NCI-H82 (cell line): ENCODE measurements at regions not wholly inside any gene's neighbourhood (a gene's known extent, or its start where the extent isn't known, plus 50 kb on each side); places are given as distances from the start of the nearest gene placed in this dataset.
A peak's percentile ranks its signal among the peaks of the same experiment; 100 is the strongest.

Experiments used
- DNase-seq: peaks from one replicate; lab custom pipeline; 2025; lab: John Stamatoyannopoulos, UW

GRCh38 chr7:98679741-98680140 lies 62.7 kb downstream of the NPTX2 start:
- no peak for DNase-seq

GRCh38 chr7:98681511-98681910 lies 64.4 kb downstream of the NPTX2 start:
- DNase-seq = no peak

- no peak for DNase-seq
Measured at GRCh38 chr7:98681951-98682350, 64.9 kb downstream of the NPTX2 start.

- DNase-seq = no peak
Measured at GRCh38 chr7:98683514-98683913, 66.4 kb downstream of the NPTX2 start.

GRCh38 chr7:98685541-98685940 lies 68.5 kb downstream of the NPTX2 start:
- DNase-seq = no peak

- no peak for DNase-seq
Measured at GRCh38 chr7:98686466-98687080, 69.5 kb downstream of the NPTX2 start.

GRCh38 chr7:98687111-98687751 lies 70.1 kb downstream of the NPTX2 start:
- peak; percentile 75 for DNase-seq

GRCh38 chr7:98691619-98692018 lies 74.5 kb downstream of the NPTX2 start:
- no peak for DNase-seq

- no peak for DNase-seq
Measured at GRCh38 chr7:98697083-98697482, 80.0 kb downstream of the NPTX2 start.

- no peak for DNase-seq
Measured at GRCh38 chr7:98697485-98698240, 80.6 kb downstream of the NPTX2 start.

GRCh38 chr7:98698976-98699375 lies 81.9 kb downstream of the NPTX2 start:
- DNase-seq = no peak

- DNase-seq = no peak
Measured at GRCh38 chr7:98700533-98700932, 83.4 kb downstream of the NPTX2 start.

- DNase-seq = no peak
Measured at GRCh38 chr7:98701372-98701771, 84.3 kb downstream of the NPTX2 start.

GRCh38 chr7:98702021-98702420 lies 84.9 kb downstream of the NPTX2 start:
- no peak for DNase-seq

GRCh38 chr7:98703916-98704315 lies 86.8 kb downstream of the NPTX2 start:
- no peak for DNase-seq

- no peak for DNase-seq
Measured at GRCh38 chr7:98705626-98706025, 88.5 kb downstream of the NPTX2 start.

GRCh38 chr7:98707076-98707475 lies 90.0 kb downstream of the NPTX2 start:
- no peak for DNase-seq

GRCh38 chr7:98711945-98712344 lies 94.9 kb downstream of the NPTX2 start:
- no peak for DNase-seq

- DNase-seq = no peak
Measured at GRCh38 chr7:98713165-98713810, 96.2 kb downstream of the NPTX2 start.

GRCh38 chr7:98719396-98719795 lies 102.3 kb downstream of the NPTX2 start:
- no peak for DNase-seq

GRCh38 chr7:98722402-98722801 lies 105.3 kb downstream of the NPTX2 start:
- DNase-seq = no peak

GRCh38 chr7:98724591-98724990 lies 107.5 kb downstream of the NPTX2 start:
- no peak for DNase-seq
